ENCODE measurements at regions not wholly inside any gene's neighbourhood (a gene's known extent, or its start where the extent isn't known, plus 50 kb on each side); places are given as distances from the start of the nearest gene placed in this dataset.

DNA sequence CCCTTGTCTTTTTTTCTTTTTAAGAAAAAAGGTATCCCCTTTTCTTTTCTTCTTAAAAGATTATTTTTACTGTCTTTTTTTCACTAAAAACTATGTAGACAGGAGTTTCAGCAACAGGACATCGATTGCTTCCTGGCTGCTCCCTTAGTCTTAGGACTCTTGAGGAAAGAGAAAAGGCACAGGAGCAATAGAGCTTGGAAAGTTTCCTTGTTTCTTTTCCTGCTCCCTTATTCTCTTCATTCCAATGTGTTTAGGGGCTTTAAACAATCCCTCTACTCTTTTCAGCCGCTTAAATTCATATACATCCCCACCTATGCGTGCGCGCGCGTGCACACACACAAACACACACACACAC is 182.2 kb upstream of the FOXN2 start:
- TF ChIP-seq, protein P1, sequence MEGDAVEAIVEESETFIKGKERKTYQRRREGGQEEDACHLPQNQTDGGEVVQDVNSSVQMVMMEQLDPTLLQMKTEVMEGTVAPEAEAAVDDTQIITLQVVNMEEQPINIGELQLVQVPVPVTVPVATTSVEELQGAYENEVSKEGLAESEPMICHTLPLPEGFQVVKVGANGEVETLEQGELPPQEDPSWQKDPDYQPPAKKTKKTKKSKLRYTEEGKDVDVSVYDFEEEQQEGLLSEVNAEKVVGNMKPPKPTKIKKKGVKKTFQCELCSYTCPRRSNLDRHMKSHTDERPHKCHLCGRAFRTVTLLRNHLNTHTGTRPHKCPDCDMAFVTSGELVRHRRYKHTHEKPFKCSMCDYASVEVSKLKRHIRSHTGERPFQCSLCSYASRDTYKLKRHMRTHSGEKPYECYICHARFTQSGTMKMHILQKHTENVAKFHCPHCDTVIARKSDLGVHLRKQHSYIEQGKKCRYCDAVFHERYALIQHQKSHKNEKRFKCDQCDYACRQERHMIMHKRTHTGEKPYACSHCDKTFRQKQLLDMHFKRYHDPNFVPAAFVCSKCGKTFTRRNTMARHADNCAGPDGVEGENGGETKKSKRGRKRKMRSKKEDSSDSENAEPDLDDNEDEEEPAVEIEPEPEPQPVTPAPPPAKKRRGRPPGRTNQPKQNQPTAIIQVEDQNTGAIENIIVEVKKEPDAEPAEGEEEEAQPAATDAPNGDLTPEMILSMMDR (IDR thresholded peaks at IDR 0.05; ENCODE audit: unreplicated experiment) = no peak
- Mint-ChIP-seq H3K4me3 (ENCODE audit: low read depth) (no peak overlapping the region), H3K27me3 (no peaks in the 10 kb centered on the region), H3K36me3 (ENCODE audit: insufficient read depth) (no peaks in the 10 kb centered on the region), H3K4me1 (ENCODE audit: low read depth) (no peaks in the 10 kb centered on the region), H3K9me3 (ENCODE audit: low read depth) (peaks cover 7% of the 10 kb centered on the region), H3K27ac (no peak overlapping the region)
- no peak for DNase-seq (ENCODE audit: low spot score, unreplicated experiment)

DNA sequence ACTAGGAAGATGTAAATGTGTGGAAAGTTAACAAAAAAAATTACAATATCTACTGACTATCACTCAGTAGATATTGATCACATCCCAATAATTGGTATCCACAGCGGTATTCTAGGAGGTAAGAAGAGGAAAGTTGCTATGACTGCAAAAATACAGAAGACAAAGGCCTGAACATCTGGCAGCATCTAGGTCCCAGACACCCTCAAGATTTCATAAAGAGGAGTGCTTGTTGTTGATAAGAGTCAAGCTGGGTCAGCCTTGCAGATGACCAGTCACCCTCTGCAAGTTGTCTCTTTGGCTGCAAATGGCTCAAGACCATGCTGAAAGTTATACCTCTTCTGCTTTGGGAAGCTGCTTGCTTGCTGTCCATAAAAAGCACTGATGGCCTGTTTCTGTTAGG is 179.8 kb upstream of the FOXN2 start:
- Mint-ChIP-seq H3K27ac (no peak overlapping the region), H3K9me3 (ENCODE audit: low read depth) (no peaks in the 10 kb centered on the region), H3K36me3 (ENCODE audit: insufficient read depth) (no peaks in the 10 kb centered on the region), H3K4me3 (ENCODE audit: low read depth) (no peak overlapping the region), H3K4me1 (ENCODE audit: low read depth) (no peaks in the 10 kb centered on the region), H3K27me3 (no peaks in the 10 kb centered on the region)
- TF ChIP-seq, protein P1 (IDR thresholded peaks at IDR 0.05; ENCODE audit: unreplicated experiment) = no peak
- no peak for DNase-seq (ENCODE audit: low spot score, unreplicated experiment)

DNA sequence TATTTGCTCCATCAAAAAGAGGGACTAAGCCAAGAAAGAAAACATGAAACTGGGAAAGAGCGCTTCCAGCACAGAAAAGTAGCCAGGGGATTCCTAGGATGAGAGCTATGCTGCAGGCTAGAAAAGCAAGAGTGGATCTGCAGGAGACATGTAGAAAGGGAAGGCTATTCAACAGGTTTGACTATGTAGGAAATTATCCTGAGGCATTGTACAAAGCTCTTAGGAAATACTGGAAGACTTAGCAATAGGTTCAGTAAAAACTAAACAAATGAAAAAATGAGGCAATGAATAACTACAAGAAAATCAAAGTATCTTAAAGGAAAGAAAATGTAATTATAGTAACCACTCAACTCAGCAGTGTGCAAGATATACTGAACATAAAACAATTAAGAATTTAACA is 178.7 kb upstream of the FOXN2 start:
- Mint-ChIP-seq H3K9me3 (ENCODE audit: low read depth) (no peaks in the 10 kb centered on the region), H3K4me1 (ENCODE audit: low read depth) (no peaks in the 10 kb centered on the region), H3K27ac (no peak overlapping the region), H3K27me3 (no peaks in the 10 kb centered on the region), H3K36me3 (ENCODE audit: insufficient read depth) (no peaks in the 10 kb centered on the region), H3K4me3 (ENCODE audit: low read depth) (no peak overlapping the region)
- DNase-seq (ENCODE audit: low spot score, unreplicated experiment) = no peak
- TF ChIP-seq, protein P1 (IDR thresholded peaks at IDR 0.05; ENCODE audit: unreplicated experiment) = no peak

DNA sequence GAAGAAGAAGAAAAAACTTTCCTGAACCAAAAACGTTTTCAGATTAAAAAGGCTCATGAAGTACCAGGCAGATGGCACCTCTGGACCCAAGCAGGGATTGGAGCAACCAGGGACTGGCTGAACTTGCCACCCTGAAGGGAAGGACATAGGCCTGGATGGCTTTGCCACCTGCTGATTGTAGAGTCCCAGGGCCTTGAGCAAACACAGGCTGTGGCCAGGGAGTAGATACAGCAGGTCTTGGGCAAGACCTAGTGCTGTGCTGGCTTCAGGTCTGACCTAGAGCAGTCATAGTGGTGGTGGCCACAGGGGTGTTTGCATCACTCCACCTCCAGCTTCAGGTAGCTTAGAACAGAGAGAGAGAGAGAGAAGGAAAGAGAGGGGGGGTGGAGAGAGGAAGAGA is 176.7 kb upstream of the FOXN2 start:
- Mint-ChIP-seq H3K4me3 (ENCODE audit: low read depth) (no peak overlapping the region), H3K9me3 (ENCODE audit: low read depth) (peaks cover 11% of the 10 kb centered on the region), H3K4me1 (ENCODE audit: low read depth) (no peaks in the 10 kb centered on the region), H3K36me3 (ENCODE audit: insufficient read depth) (no peaks in the 10 kb centered on the region), H3K27me3 (no peaks in the 10 kb centered on the region), H3K27ac (no peak overlapping the region)
- TF ChIP-seq, protein P1 (IDR thresholded peaks at IDR 0.05; ENCODE audit: unreplicated experiment) = no peak
- DNase-seq (ENCODE audit: low spot score, unreplicated experiment) = no peak

DNA sequence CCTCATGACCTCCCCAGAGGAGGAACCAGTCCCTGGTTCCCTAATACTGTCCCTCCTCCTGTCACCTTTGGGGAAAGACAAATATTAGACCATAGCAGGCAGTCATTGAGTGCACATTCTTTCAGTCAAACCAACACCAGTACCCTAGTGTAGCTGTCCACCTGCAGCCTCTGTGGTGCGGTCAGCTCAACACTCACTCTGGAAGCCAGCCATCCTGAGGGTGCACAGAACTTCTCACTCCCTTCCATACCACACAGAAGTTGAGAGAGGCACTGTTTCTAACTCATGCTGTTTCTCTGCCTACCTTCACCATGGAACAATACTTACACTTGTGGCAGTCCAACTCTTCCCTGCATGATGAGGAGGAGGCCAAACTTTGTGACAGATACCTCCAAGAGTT is 175.6 kb upstream of the FOXN2 start:
- H3K4me3 Mint-ChIP-seq (ENCODE audit: low read depth) = no peak overlapping the region
- H3K9me3 Mint-ChIP-seq (ENCODE audit: low read depth) = peaks cover 15% of the 10 kb centered on the region
- H3K27me3 Mint-ChIP-seq = no peaks in the 10 kb centered on the region
- no peaks in the 10 kb centered on the region for H3K4me1 Mint-ChIP-seq (ENCODE audit: low read depth)
- DNase-seq (ENCODE audit: low spot score, unreplicated experiment) = no peak
- TF ChIP-seq, protein P1 (IDR thresholded peaks at IDR 0.05; ENCODE audit: unreplicated experiment) = no peak
- H3K27ac Mint-ChIP-seq = no peak overlapping the region
- H3K36me3 Mint-ChIP-seq (ENCODE audit: insufficient read depth) = no peaks in the 10 kb centered on the region
